PC-3 (cell line): ENCODE measurements at regions not wholly inside any gene's neighbourhood (a gene's known extent, or its start where the extent isn't known, plus 50 kb on each side); places are given as distances from the start of the nearest gene placed in this dataset.

Experiments used
- CTCF ChIP-seq: fragments of 300-600 bp; sonication (generic); conservative IDR thresholded peaks from 2 replicates; pipeline ENCODE4 v1.5.1; 2017; ENCODE audit warnings: antibody characterized with exemption, low read depth, mild to moderate bottlenecking, low read length
- EZH2 ChIP-seq: fragments of 300-600 bp; sonication (generic); IDR thresholded peaks from one replicate; pipeline ENCODE4 v1.6.1; 2017; ENCODE audit warnings: antibody characterized with exemption, mild to moderate bottlenecking, low read length; ENCODE audit not compliant: unreplicated experiment
- EZH2phosphoT487 ChIP-seq: fragments of 300-600 bp; sonication (generic); IDR thresholded peaks from 2 replicates; pipeline ENCODE4 v1.6.1; 2018; ENCODE audit warnings: mild to moderate bottlenecking, antibody characterized with exemption, low read length, borderline replicate concordance

- TF ChIP-seq CTCF, result no peak
- TF ChIP-seq EZH2phosphoT487, result no peak
- no peak for TF ChIP-seq EZH2
Observed at GRCh38 chr11:70637186-70637800, 239.0 kb downstream of the CTTN start.
